Type B pancreatic cell (in vitro differentiated cells): ENCODE measurements at regions not wholly inside any gene's neighbourhood (a gene's known extent, or its start where the extent isn't known, plus 50 kb on each side); places are given as distances from the start of the nearest gene placed in this dataset.

Experiments
- DNase-seq: peaks from one replicate; pipeline ENCODE4 v3.0.0; 2021; ENCODE audit warnings: mixed read lengths; ENCODE audit not compliant: unreplicated experiment; ENCODE audit errors: extremely low spot score
- H3K27ac Mint-ChIP-seq: 2 replicates; pipeline ENCODE4 v1.8.0; 2021; ENCODE audit warnings: mild to moderate bottlenecking, mixed read lengths
- H3K27me3 Mint-ChIP-seq: 2 replicates; pipeline ENCODE4 v1.8.0; 2021; ENCODE audit warnings: mixed read lengths
- H3K36me3 Mint-ChIP-seq: 2 replicates; pipeline ENCODE4 v1.8.0; 2021; ENCODE audit warnings: mixed read lengths
- H3K4me1 Mint-ChIP-seq: one replicate; pipeline ENCODE4 v1.8.0; 2021; ENCODE audit warnings: mixed read lengths; ENCODE audit not compliant: unreplicated experiment
- H3K4me3 Mint-ChIP-seq: 2 replicates; pipeline ENCODE4 v1.8.0; 2021; ENCODE audit warnings: mild to moderate bottlenecking, mixed read lengths
- H3K9me3 Mint-ChIP-seq: 2 replicates; pipeline ENCODE4 v1.8.0; 2021; ENCODE audit warnings: mixed read lengths
- TF ChIP-seq, protein P1 (sequence below): fragments of 200-600 bp; sonication (generic); conservative IDR thresholded peaks from 2 replicates; pipeline ENCODE4 v1.5.0; 2021; ENCODE audit warnings: antibody characterized with exemption, mild to moderate bottlenecking

DNA sequence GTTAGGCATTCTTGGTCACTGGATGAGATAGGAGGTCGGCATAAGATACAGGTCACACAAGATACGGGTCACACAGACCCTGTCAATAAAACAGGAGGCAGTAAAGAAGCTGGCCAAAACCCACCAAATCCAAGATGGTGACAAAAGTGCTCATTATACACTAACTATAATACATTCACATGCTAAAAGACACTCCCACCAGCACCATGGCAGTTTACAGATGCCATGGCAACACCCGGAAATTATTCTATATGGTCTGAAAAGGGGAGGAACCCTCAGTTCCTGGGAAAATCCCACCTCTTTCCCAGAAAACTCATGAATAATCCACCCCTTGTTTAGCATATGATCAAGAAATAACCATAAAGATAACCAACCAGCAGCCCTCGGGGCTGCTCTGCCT is 56.0 kb upstream of the PTPRM start:
- DNase-seq, result no peak
- peaks cover 13% of the 10 kb centered on the region for H3K4me1 Mint-ChIP-seq
- H3K36me3 Mint-ChIP-seq, result no peaks in the 10 kb centered on the region
- H3K9me3 Mint-ChIP-seq, result no peaks in the 10 kb centered on the region
- H3K27ac Mint-ChIP-seq, result no peak overlapping the region
- no peak overlapping the region for H3K4me3 Mint-ChIP-seq
- TF ChIP-seq, protein P1, sequence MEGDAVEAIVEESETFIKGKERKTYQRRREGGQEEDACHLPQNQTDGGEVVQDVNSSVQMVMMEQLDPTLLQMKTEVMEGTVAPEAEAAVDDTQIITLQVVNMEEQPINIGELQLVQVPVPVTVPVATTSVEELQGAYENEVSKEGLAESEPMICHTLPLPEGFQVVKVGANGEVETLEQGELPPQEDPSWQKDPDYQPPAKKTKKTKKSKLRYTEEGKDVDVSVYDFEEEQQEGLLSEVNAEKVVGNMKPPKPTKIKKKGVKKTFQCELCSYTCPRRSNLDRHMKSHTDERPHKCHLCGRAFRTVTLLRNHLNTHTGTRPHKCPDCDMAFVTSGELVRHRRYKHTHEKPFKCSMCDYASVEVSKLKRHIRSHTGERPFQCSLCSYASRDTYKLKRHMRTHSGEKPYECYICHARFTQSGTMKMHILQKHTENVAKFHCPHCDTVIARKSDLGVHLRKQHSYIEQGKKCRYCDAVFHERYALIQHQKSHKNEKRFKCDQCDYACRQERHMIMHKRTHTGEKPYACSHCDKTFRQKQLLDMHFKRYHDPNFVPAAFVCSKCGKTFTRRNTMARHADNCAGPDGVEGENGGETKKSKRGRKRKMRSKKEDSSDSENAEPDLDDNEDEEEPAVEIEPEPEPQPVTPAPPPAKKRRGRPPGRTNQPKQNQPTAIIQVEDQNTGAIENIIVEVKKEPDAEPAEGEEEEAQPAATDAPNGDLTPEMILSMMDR, result no peak
- H3K27me3 Mint-ChIP-seq, result peaks cover under 1% of the 10 kb centered on the region

DNA sequence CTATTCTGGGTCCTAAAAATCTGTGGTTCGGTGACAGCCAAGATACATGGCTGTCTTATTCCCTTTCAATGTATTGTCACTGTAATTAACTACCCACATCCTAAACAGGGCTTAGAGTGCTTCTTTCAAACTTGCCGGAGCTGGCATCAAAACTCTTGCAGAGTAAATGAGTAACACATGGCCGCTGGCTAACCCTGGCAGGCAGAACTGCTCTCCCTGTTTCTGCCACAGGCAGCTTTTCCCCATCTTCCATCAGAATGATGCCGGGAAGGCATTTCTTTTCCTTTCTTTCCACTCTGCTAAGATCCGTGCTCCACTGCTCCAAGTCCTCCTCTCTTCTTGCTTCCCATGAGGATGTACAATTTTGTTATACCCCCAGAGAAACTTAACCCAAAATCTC is 54.8 kb upstream of the PTPRM start:
- TF ChIP-seq, protein P1, result no peak
- Mint-ChIP-seq H3K27ac (no peak overlapping the region), H3K4me1 (peaks cover 13% of the 10 kb centered on the region), H3K27me3 (no peaks in the 10 kb centered on the region), H3K36me3 (no peaks in the 10 kb centered on the region), H3K9me3 (no peaks in the 10 kb centered on the region), H3K4me3 (no peak overlapping the region)
- DNase-seq, result no peak

DNA sequence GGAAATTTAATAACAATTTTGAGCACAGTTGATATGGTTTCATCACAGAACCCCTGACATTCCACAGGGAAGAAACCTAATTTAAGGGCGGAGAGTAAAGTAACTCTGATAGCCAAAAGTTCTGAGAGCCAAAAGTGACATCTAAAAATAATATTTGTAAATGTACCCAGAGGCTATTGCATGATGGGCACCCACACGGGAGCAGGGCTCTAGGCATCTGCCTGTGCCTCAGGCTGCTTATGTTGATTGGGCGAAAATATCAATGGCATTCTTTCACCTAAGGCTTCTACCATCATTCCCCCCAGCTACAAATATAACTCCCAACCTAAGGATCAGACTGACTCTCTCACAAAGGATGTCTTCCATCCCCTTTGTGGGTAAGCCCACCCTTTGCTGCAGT is 54.1 kb upstream of the PTPRM start:
- DNase-seq, result no peak
- no peaks in the 10 kb centered on the region for H3K27me3 Mint-ChIP-seq
- H3K4me1 Mint-ChIP-seq, result peaks cover 17% of the 10 kb centered on the region
- no peak overlapping the region for H3K27ac Mint-ChIP-seq
- no peak overlapping the region for H3K4me3 Mint-ChIP-seq
- TF ChIP-seq, protein P1, result no peak
- no peaks in the 10 kb centered on the region for H3K36me3 Mint-ChIP-seq
- no peaks in the 10 kb centered on the region for H3K9me3 Mint-ChIP-seq

DNA sequence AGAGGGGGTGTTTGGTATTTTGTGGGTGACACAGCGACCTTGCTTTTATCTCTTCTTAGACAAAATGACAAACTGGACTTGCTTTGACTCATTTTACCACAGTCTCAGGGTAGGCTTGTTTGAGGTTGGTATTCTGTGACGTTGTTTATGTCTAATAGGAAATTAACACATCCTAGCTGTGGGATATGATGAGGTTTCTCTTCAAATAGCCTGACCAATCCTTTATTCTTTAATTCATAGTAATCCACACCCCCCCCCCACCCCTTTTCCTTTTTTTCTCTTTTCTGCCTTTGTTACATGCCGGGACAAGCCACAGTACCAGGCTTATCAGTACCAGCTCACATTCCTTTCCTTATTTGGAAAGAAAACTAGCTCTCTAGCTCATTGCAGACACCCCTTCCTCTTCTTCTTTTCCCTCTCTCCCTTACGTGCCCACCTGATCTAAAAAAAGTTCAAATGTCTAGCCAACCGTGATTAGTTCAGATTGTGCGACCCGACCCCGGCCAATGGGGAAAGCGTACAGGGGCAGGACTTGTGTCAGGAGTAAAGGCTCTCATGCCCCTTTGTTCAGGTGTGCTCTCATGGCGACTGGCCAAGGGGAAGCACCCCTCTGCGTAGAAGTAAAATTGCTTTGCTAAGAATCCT is 52.2 kb upstream of the PTPRM start:
- Mint-ChIP-seq H3K9me3 (no peaks in the 10 kb centered on the region), H3K27ac (no peak overlapping the region), H3K36me3 (no peaks in the 10 kb centered on the region), H3K4me3 (no peak overlapping the region), H3K27me3 (peaks cover 7% of the 10 kb centered on the region), H3K4me1 (peaks cover 23% of the 10 kb centered on the region)
- no peak for DNase-seq
- TF ChIP-seq, protein P1, result no peak

DNA sequence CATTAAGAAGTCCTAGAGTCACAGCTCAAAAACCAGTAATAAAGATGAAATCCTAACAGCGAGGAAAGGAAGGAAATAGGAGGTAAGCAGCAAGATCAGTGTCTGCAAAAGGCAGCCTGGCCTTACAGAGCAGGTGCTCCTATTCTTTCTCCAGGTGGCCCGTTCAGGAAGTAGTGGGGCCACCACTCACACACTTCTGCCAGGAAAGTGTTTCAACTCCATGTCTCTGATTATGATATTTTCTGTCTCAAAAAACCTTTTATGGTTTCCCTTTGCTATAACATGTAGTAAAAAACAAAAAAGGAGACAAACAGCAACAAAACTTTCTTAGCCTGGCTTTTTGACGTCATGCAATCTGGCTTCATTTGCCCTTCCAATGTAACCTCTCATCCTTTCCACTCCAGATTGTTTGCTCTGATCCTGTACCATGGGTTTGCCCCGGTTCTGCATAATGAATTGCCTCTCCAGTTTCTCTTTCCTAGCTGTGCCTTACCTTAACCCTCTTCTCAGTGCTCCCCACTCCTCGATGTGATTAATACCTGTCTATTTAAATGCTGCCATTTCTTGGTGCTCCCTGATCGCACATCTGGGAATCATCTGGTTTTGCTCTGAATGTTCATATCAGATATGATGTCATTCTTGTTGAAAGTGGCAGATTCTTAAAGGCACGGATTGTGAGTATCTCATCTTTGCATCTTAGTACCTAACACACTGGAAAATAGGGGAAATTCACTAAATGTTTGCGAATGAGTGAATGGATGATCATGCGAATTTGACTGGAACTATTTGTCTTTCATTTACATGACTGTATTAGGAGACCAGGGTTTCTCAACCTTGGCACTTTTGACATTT is 50.6 kb upstream of the PTPRM start:
- Mint-ChIP-seq H3K27ac (no peak overlapping the region), H3K4me3 (no peak overlapping the region), H3K9me3 (no peaks in the 10 kb centered on the region), H3K36me3 (no peaks in the 10 kb centered on the region), H3K27me3 (peaks cover 7% of the 10 kb centered on the region), H3K4me1 (peaks cover 26% of the 10 kb centered on the region)
- DNase-seq, result no peak
- TF ChIP-seq, protein P1, result no peak
